ENCODE measurements at regions not wholly inside any gene's neighbourhood (a gene's known extent, or its start where the extent isn't known, plus 50 kb on each side); places are given as distances from the start of the nearest gene placed in this dataset.

- 77 to 82% methylated on average over 8 of the region's 8 CpGs for WGBS, 2 donors
- no peak overlapping the region for H3K27ac ChIP-seq
- peaks cover 0 to 3% (median 0%) of the 10 kb centered on the region in 4 donors for H3K9me3 ChIP-seq
- H3K36me3 ChIP-seq: no peaks in the 10 kb centered on the region
- ATAC-seq (ENCODE audit: low FRiP score in 2 of 2) (no peak), DNase-seq (no peak)
- no peak overlapping the region for H3K4me3 ChIP-seq
- TF ChIP-seq, protein P1, sequence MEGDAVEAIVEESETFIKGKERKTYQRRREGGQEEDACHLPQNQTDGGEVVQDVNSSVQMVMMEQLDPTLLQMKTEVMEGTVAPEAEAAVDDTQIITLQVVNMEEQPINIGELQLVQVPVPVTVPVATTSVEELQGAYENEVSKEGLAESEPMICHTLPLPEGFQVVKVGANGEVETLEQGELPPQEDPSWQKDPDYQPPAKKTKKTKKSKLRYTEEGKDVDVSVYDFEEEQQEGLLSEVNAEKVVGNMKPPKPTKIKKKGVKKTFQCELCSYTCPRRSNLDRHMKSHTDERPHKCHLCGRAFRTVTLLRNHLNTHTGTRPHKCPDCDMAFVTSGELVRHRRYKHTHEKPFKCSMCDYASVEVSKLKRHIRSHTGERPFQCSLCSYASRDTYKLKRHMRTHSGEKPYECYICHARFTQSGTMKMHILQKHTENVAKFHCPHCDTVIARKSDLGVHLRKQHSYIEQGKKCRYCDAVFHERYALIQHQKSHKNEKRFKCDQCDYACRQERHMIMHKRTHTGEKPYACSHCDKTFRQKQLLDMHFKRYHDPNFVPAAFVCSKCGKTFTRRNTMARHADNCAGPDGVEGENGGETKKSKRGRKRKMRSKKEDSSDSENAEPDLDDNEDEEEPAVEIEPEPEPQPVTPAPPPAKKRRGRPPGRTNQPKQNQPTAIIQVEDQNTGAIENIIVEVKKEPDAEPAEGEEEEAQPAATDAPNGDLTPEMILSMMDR (IDR thresholded peaks at IDR 0.05): no peak
- no peak for TF ChIP-seq POLR2A (IDR thresholded peaks at IDR 0.05)
- no peak for TF ChIP-seq POLR2AphosphoS5 (IDR thresholded peaks at IDR 0.05)
- no peak for TF ChIP-seq EP300 (IDR thresholded peaks at IDR 0.05)
- H3K27me3 ChIP-seq: no peaks in the 10 kb centered on the region
- no peaks in the 10 kb centered on the region for H3K4me1 ChIP-seq
These were observed 161.0 kb downstream of the SEC14L1 start for GRCh38 chr17:77301694-77302266.

- Histone ChIP-seq H3K27me3 (no peaks in the 10 kb centered on the region), H3K4me3 (no peak overlapping the region), H3K27ac (no peak overlapping the region), H3K36me3 (no peaks in the 10 kb centered on the region), H3K4me1 (no peaks in the 10 kb centered on the region), H3K9me3 (peaks cover 0 to 3% (median 0%) of the 10 kb centered on the region in 4 donors)
- DNase-seq: no peak
- TF ChIP-seq POLR2AphosphoS5 (IDR thresholded peaks at IDR 0.05): no peak
- TF ChIP-seq EP300 (IDR thresholded peaks at IDR 0.05): no peak
- TF ChIP-seq, protein P1 (IDR thresholded peaks at IDR 0.05): no peak
- no peak for TF ChIP-seq POLR2A (IDR thresholded peaks at IDR 0.05)
- ATAC-seq (ENCODE audit: low FRiP score in 2 of 2): no peak
- WGBS, 2 donors: 97 to 99% methylated on average over 8 of the region's 8 CpGs
These were observed 161.9 kb downstream of the SEC14L1 start for GRCh38 chr17:77302682-77303081.

- no peak for TF ChIP-seq POLR2AphosphoS5 (IDR thresholded peaks at IDR 0.05)
- no peak for TF ChIP-seq EP300 (IDR thresholded peaks at IDR 0.05)
- TF ChIP-seq, protein P1 (IDR thresholded peaks at IDR 0.05): no peak
- TF ChIP-seq POLR2A (IDR thresholded peaks at IDR 0.05): no peak
- H3K4me3 ChIP-seq: no peak overlapping the region
- no peaks in the 10 kb centered on the region for H3K27me3 ChIP-seq
- ATAC-seq (ENCODE audit: low FRiP score in 2 of 2): no peak
- H3K4me1 ChIP-seq: no peaks in the 10 kb centered on the region
- no peaks in the 10 kb centered on the region for H3K36me3 ChIP-seq
- no peak overlapping the region for H3K27ac ChIP-seq
- peaks cover 0 to 3% (median 0%) of the 10 kb centered on the region in 4 donors for H3K9me3 ChIP-seq
- DNase-seq: no peak
- 94 to 95% methylated on average over 6 of the region's 6 CpGs for WGBS, 2 donors
These were observed 162.9 kb downstream of the SEC14L1 start for GRCh38 chr17:77303620-77304019.

GRCh38 chr17:77304051-77304745 is 163.4 kb downstream of the SEC14L1 start:
- ATAC-seq (ENCODE audit: low FRiP score in 2 of 2) (no peak), DNase-seq (no peak)
- Histone ChIP-seq H3K9me3 (no peaks in the 10 kb centered on the region), H3K27ac (no peak overlapping the region), H3K4me3 (no peak overlapping the region), H3K27me3 (no peaks in the 10 kb centered on the region), H3K4me1 (no peaks in the 10 kb centered on the region), H3K36me3 (no peaks in the 10 kb centered on the region)
- TF ChIP-seq EP300 (IDR thresholded peaks at IDR 0.05) (no peak), POLR2A (IDR thresholded peaks at IDR 0.05) (no peak), POLR2AphosphoS5 (IDR thresholded peaks at IDR 0.05) (no peak)
- TF ChIP-seq, protein P1 (IDR thresholded peaks at IDR 0.05): no peak
- WGBS, 2 donors: 84 to 90% methylated on average over 17 of the region's 17 CpGs

Measured in upper lobe of left lung (tissue), 6 donors.